D721Med (cell line): ENCODE measurements at regions not wholly inside any gene's neighbourhood (a gene's known extent, or its start where the extent isn't known, plus 50 kb on each side); places are given as distances from the start of the nearest gene placed in this dataset.

ENCODE experiments used
- DNase-seq: peaks from one replicate; pipeline ENCODE4 v3.0.0; 2011; ENCODE audit warnings: low spot score; ENCODE audit not compliant: insufficient read length
- FAIRE-seq: peaks from 2 replicates; lab custom pipeline; 2011; peaks lifted over from hg19 to GRCh38; lab: Jason Lieb, UNC
- TF ChIP-seq, protein P1 (sequence below): IDR thresholded peaks from 2 replicates; pipeline ENCODE4 v1.5.1; 2012; ENCODE audit warnings: mild to moderate bottlenecking, control low read depth; ENCODE audit not compliant: insufficient read depth; ENCODE audit errors: missing control alignments

DNA sequence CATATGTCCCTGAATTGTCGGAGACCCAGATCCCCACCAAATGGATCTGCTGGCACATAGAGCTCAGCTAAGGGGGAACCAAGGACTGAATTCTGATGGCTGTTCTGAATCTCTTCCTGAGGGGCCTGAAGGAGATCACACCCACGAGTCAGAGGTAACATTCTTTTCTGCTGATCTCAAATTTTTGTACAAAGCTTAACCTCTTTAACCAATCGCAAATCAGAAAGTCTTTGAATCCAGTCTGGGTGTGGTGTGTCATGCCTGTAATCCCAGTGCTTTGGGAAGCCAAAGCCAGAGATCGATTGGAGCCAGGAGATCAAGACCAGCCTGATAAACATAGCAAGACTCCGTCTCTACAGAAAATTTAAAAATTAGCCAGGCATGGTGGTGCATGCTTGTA, 62.8 kb upstream of the PRRC2C start:
- DNase-seq = no peak
- FAIRE-seq = no peak
- TF ChIP-seq, protein P1, sequence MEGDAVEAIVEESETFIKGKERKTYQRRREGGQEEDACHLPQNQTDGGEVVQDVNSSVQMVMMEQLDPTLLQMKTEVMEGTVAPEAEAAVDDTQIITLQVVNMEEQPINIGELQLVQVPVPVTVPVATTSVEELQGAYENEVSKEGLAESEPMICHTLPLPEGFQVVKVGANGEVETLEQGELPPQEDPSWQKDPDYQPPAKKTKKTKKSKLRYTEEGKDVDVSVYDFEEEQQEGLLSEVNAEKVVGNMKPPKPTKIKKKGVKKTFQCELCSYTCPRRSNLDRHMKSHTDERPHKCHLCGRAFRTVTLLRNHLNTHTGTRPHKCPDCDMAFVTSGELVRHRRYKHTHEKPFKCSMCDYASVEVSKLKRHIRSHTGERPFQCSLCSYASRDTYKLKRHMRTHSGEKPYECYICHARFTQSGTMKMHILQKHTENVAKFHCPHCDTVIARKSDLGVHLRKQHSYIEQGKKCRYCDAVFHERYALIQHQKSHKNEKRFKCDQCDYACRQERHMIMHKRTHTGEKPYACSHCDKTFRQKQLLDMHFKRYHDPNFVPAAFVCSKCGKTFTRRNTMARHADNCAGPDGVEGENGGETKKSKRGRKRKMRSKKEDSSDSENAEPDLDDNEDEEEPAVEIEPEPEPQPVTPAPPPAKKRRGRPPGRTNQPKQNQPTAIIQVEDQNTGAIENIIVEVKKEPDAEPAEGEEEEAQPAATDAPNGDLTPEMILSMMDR = no peak

DNA sequence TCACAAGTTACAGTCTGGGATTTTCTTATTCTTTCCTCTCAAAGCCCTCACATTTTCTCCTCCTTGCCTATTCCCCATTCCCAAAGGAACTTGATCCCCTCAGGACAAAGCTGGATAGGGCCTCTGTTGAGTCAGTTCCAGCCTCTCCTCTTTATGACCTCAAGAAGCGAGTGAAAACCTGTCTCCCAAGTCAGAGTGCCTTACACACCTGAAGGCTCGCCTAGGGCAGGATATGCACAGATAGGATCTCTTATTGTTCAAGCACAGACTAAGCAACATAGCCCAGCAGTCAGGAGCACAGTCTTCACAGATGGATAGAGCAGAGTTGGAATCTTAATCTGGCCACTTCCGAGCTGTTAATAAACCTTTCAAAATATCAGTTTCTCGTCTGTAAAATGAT, 60.8 kb upstream of the PRRC2C start:
- no peak for FAIRE-seq
- TF ChIP-seq, protein P1 = no peak
- no peak for DNase-seq

DNA sequence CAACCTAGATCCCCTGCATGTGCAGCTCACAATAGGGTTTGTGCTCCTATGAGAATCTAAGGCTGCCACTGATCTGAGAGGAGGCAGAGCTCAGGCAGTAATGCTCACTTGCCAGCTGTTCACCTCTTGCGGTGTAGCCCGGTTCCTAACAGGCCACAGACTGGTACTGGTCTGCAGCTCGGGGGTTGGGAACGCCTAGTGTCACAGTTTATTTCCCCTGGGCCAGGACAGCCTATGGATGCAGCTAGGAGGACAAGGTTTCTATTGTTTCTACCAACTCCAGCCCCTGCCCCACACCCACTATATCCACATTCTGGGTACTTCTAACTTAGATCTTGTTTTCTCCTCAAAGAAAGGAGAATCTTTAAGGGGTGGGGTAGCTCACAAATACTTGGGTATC, 58.7 kb upstream of the PRRC2C start:
- FAIRE-seq (no peak), DNase-seq (no peak)
- TF ChIP-seq, protein P1 = no peak

DNA sequence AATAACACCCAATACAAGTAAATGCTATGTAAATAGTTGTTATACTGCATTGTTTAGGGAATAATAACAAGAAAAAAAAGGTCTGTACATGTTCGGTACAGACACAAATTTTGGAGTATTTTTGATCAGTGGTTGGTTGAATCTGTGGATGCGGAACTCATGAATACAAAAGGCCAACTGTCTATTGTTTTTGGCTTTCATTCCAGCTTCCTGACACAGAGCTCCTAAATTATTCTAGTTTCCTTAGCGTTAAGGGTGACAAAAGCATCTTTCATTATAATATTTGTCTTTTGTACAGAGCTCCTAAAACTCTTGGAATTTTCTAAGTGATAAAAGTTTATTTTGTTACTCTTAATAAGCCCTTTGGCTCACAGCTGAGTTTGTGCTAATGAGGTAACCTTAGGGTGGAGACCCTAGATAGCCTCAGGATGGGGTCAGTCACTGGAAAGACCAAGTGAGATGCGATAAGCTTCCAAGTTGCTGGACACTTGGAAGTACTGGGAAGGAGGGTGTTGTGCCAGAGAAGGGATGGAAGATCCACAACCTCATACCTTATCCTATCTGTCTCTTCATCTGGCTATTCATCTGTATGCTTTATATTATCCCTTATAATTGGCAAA, 57.4 kb upstream of the PRRC2C start:
- TF ChIP-seq, protein P1 = no peak
- FAIRE-seq (no peak), DNase-seq (no peak)

DNA sequence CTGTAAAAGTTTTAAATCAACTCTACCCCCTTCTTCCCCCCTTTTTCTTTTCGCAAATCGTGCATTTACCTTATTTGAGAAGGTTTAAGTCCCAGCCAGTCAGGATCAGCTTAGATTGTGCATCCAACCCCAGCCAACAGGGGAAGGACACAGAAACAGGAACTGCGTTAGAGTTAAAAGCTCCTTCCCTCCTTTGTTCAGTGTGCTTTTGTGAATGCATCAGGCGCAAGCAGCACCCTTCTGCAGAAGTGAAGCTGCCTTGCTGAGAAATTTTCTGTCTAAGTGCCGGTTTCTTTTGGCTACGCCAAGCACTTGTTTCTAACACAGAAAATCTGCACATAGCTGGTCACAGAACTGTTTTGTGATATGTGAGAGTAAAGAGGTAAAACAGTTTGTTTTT, 56.2 kb upstream of the PRRC2C start:
- TF ChIP-seq, protein P1 = no peak
- DNase-seq (no peak), FAIRE-seq (no peak)

DNA sequence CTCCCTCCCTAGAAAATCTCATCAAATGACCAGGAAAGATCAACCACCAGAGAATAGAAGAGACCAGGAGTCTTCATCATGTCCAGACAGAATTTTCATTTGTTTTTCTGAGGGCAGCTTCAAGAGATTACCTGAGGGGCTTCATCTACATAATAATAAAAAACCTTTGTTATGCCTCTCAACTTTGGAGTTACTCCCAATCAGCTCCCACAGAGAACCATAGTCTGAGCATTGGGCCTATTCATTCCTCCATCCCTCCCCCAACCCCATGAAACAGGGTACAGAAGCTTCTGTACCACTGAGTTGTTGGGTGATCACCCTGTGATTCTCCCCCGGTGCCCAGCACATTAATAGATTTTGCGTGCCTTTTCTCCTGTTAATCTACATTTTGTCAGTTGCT, 53.3 kb upstream of the PRRC2C start:
- TF ChIP-seq, protein P1 = no peak
- FAIRE-seq (no peak), DNase-seq (no peak)

DNA sequence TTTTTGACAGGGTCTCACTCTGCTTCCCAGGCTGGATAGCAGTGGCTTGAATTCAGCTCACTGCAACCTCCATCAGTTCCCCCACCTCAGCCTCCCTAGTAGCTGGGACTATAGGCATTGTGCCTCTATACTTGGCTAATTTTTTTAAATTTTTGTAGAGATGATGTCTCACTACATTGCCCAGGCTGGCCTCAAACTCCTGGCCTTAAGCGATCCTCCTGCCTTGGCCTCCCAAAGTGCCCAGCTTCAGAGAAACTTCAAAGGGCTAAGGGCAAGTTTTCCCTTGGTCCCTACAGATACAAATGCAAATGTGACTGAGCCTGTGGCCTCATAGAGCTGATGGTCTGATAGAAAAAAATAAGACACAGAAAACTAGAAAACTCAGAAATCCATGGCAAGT, 52.9 kb upstream of the PRRC2C start:
- DNase-seq (no peak), FAIRE-seq (no peak)
- TF ChIP-seq, protein P1 = no peak
